ENCODE measurements at regions not wholly inside any gene's neighbourhood (a gene's known extent, or its start where the extent isn't known, plus 50 kb on each side); places are given as distances from the start of the nearest gene placed in this dataset.

GRCh38 chr2:152962446-152962845 lies 244.0 kb downstream of the ARL6IP6 start:
- TF ChIP-seq CTCF (IDR thresholded peaks at IDR 0.05; ENCODE audit: insufficient read depth, low read length) (no peak), POLR2AphosphoS5 (IDR thresholded peaks at IDR 0.05; ENCODE audit: low read depth) (no peak), SPI1 (IDR thresholded peaks at IDR 0.05; ENCODE audit: borderline replicate concordance, low read depth) (no peak)

All from HL-60 (cell line).